HG02970 (cell line): ENCODE measurements at regions not wholly inside any gene's neighbourhood (a gene's known extent, or its start where the extent isn't known, plus 50 kb on each side); places are given as distances from the start of the nearest gene placed in this dataset.

Experiments used
- ATAC-seq: cut with Tn5 transposase; IDR thresholded peaks from one replicate; pipeline ENCODE4 v1.9.1; 2021; ENCODE audit warnings: mild to moderate bottlenecking, moderate library complexity, moderate number of reproducible peaks; ENCODE audit not compliant: unreplicated experiment, low FRiP score

GRCh38 chr16:73852561-73852960, 444.1 kb upstream of the PSMD7 start:
- ATAC-seq, result no peak

GRCh38 chr16:73848993-73849392, 447.6 kb upstream of the PSMD7 start:
- no peak for ATAC-seq

GRCh38 chr16:73847090-73847489, 449.5 kb upstream of the PSMD7 start:
- ATAC-seq, result no peak

GRCh38 chr16:73846356-73846755, 450.3 kb upstream of the PSMD7 start:
- no peak for ATAC-seq

- no peak for ATAC-seq
Observed at GRCh38 chr16:73846007-73846330, 450.6 kb upstream of the PSMD7 start.

- no peak for ATAC-seq
Observed at GRCh38 chr16:73845238-73846006, 451.2 kb upstream of the PSMD7 start.

- ATAC-seq, result no peak
Observed at GRCh38 chr16:73840728-73841127, 455.9 kb upstream of the PSMD7 start.

GRCh38 chr16:73831220-73831619, 465.4 kb upstream of the PSMD7 start:
- no peak for ATAC-seq

GRCh38 chr16:73823205-73823849, 473.3 kb upstream of the PSMD7 start:
- no peak for ATAC-seq

GRCh38 chr16:73817526-73818324, 478.9 kb upstream of the PSMD7 start:
- no peak for ATAC-seq

GRCh38 chr16:73813527-73813926, 483.1 kb upstream of the PSMD7 start:
- no peak for ATAC-seq

- no peak for ATAC-seq
Observed at GRCh38 chr16:73804456-73804855, 492.2 kb upstream of the PSMD7 start.

- ATAC-seq, result no peak
Observed at GRCh38 chr16:73798471-73798870, 498.1 kb upstream of the PSMD7 start.

GRCh38 chr16:73797115-73797514, 499.5 kb upstream of the PSMD7 start:
- no peak for ATAC-seq

- ATAC-seq, result no peak
Observed at GRCh38 chr16:73796241-73796640, 500.4 kb upstream of the PSMD7 start.

- no peak for ATAC-seq
Observed at GRCh38 chr16:73794994-73795393, 501.6 kb upstream of the PSMD7 start.

- no peak for ATAC-seq
Observed at GRCh38 chr16:73793871-73794437, 502.7 kb upstream of the PSMD7 start.

- no peak for ATAC-seq
Observed at GRCh38 chr16:73793260-73793659, 503.4 kb upstream of the PSMD7 start.

- ATAC-seq, result no peak
Observed at GRCh38 chr16:73792199-73793020, 504.2 kb upstream of the PSMD7 start.

GRCh38 chr16:73781297-73781696, 515.3 kb upstream of the PSMD7 start:
- no peak for ATAC-seq
